HAP-1 (cell line): ENCODE measurements at regions not wholly inside any gene's neighbourhood (a gene's known extent, or its start where the extent isn't known, plus 50 kb on each side); places are given as distances from the start of the nearest gene placed in this dataset.

Experiments used
- DNase-seq, 2 experiments: peaks; one replicate each; pipeline ENCODE4 v3.0.0-alpha.2; 2016 to 2020; ENCODE audit warnings: low spot score in 2 of 2
- H3K27me3 ChIP-seq: fragments of 250-450 bp; sonication (Bioruptor Pico); 2 replicates; pipeline ENCODE4 v1.5.1; 2020; ENCODE audit warnings: low read depth, mild to moderate bottlenecking, moderate library complexity
- H3K36me3 ChIP-seq: fragments of 250-450 bp; sonication (Bioruptor Pico); replicated peaks from 2 replicates; pipeline ENCODE4 v1.5.1; 2020; ENCODE audit warnings: mild to moderate bottlenecking
- H3K4me1 ChIP-seq: fragments of 250-450 bp; sonication (Bioruptor Pico); 2 replicates; pipeline ENCODE4 v1.5.1; 2020; ENCODE audit warnings: mild to moderate bottlenecking
- H3K4me3 ChIP-seq: fragments of 250-450 bp; sonication (Bioruptor Pico); 2 replicates; pipeline ENCODE4 v1.5.1; 2020; ENCODE audit warnings: mild to moderate bottlenecking, moderate library complexity
- H3K9me3 ChIP-seq: fragments of 250-450 bp; sonication (Bioruptor Pico); 2 replicates; pipeline ENCODE4 v1.5.1; 2020; ENCODE audit warnings: mild to moderate bottlenecking, moderate library complexity
- in situ Hi-C: fragments of 300-500 bp; cut with MboI; formaldehyde crosslinking; loops from 3 replicates; pipeline ENCODE4 v1.14.3; 2020; ENCODE audit warnings: low sequenced_read_pairs, inconsistent platforms, mixed read lengths

GRCh38 chr12:29944269-29945000, 160.7 kb upstream of the TMTC1 start:
- in situ Hi-C loops, result no loop called here
- no peaks in the 10 kb centered on the region for H3K27me3 ChIP-seq
- peak; percentile 27 to 65 for DNase-seq
- 0 out of 2 replicates have a peak, but pooled peaks cover 5% of the 10 kb centered on the region for H3K9me3 ChIP-seq
- H3K4me1 ChIP-seq, result peaks cover 8% of the 10 kb centered on the region
- H3K4me3 ChIP-seq, result no peak overlapping the region
- no peaks in the 10 kb centered on the region for H3K36me3 ChIP-seq

- in situ Hi-C loops, result no loop called here
- no peaks in the 10 kb centered on the region for H3K27me3 ChIP-seq
- DNase-seq, result no peak
- H3K36me3 ChIP-seq, result no peaks in the 10 kb centered on the region
- H3K9me3 ChIP-seq, result 0 out of 2 replicates have a peak, but pooled peaks cover 5% of the 10 kb centered on the region
- H3K4me1 ChIP-seq, result peaks cover 8% of the 10 kb centered on the region
- no peak overlapping the region for H3K4me3 ChIP-seq
These were observed 159.9 kb upstream of the TMTC1 start for GRCh38 chr12:29943683-29944082.

- DNase-seq, result no peak
- Histone ChIP-seq H3K9me3 (0 out of 2 replicates have a peak, but pooled peaks cover 5% of the 10 kb centered on the region), H3K36me3 (no peaks in the 10 kb centered on the region), H3K4me3 (no peak overlapping the region), H3K4me1 (peaks cover 8% of the 10 kb centered on the region), H3K27me3 (no peaks in the 10 kb centered on the region)
- in situ Hi-C loops, result no loop called here
These were observed 157.1 kb upstream of the TMTC1 start for GRCh38 chr12:29940811-29941210.

DNA sequence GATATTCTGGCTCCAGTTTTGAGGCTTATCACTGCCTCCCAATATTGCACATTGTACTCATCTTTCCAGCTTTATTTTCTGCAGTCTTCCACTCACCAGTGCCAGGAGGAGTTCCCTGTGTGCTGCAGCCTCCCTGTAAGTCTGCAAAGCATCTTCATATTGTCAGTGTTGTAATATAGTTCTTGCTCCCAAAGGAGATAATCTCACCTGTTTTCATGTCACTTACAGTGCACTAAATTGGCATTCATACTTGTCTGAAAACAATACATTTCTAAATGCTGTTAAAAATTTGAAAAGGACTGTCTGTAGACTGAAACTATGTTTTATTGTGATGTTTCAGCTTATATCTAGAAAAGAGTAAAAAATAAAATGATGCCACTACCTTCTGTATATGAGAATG, 146.8 kb upstream of the TMTC1 start:
- Histone ChIP-seq H3K27me3 (no peaks in the 10 kb centered on the region), H3K36me3 (no peaks in the 10 kb centered on the region), H3K4me1 (peaks cover 26% of the 10 kb centered on the region), H3K9me3 (no peaks in the 10 kb centered on the region), H3K4me3 (no peak overlapping the region)
- in situ Hi-C loops, result no loop called here
- DNase-seq, result no peak

DNA sequence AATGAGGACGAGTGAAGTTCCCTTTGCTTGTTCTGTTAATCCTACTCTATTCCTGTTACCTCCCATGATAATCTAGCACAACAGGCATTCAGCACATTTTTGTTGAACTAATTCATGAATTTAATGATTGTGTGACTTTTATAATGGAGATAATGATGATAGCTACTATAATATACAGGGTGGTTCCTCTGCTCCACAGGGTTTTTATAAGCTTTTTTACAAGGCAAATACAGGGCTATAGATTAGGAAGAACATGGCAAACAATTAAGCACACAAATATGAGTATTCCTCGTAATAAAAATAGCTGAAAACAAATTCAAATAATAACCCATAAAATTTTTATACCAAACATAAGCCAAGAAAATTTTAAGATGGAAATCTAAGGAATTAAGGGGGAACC, 145.6 kb upstream of the TMTC1 start:
- Histone ChIP-seq H3K27me3 (no peaks in the 10 kb centered on the region), H3K9me3 (no peaks in the 10 kb centered on the region), H3K36me3 (no peaks in the 10 kb centered on the region), H3K4me3 (no peak overlapping the region), H3K4me1 (peaks cover 26% of the 10 kb centered on the region)
- in situ Hi-C loops, result no loop called here
- DNase-seq, result no peak

DNA sequence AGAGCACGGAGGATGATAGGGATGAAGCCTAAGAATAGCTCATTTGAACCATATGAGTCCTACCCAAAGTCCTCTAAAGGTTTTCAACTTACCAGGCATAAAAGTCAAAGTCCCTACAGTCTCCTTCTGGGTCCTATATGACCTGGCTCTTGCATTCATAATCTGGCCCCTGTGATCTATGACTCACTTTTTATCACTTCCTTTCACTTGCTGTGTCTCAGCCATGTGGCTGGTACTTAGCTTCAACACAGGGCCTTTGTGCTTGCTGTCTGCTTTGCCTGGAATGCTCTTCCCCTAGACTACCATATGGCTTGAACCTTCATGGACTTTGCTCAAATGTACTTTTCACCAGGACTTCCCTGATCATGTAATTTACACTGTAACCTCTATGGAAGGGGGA, 137.6 kb upstream of the TMTC1 start:
- no peaks in the 10 kb centered on the region for H3K36me3 ChIP-seq

GRCh38 chr12:29908157-29908556, 124.4 kb upstream of the TMTC1 start:
- no peaks in the 10 kb centered on the region for H3K4me1 ChIP-seq
- no peaks in the 10 kb centered on the region for H3K27me3 ChIP-seq
- H3K36me3 ChIP-seq, result no peaks in the 10 kb centered on the region
- in situ Hi-C loops, result no loop called here
- no peaks in the 10 kb centered on the region for H3K9me3 ChIP-seq
- no peak overlapping the region for H3K4me3 ChIP-seq
- no peak for DNase-seq

More for the DNA sequence above, 137.6 kb upstream of the TMTC1 start:
- H3K4me1 ChIP-seq, result no peaks in the 10 kb centered on the region
- no peak for DNase-seq
- H3K27me3 ChIP-seq, result no peaks in the 10 kb centered on the region
- in situ Hi-C loops, result no loop called here
- H3K9me3 ChIP-seq, result peaks cover 3% of the 10 kb centered on the region; the same call in 1 of the 2 replicates
- H3K4me3 ChIP-seq, result no peak overlapping the region

DNA sequence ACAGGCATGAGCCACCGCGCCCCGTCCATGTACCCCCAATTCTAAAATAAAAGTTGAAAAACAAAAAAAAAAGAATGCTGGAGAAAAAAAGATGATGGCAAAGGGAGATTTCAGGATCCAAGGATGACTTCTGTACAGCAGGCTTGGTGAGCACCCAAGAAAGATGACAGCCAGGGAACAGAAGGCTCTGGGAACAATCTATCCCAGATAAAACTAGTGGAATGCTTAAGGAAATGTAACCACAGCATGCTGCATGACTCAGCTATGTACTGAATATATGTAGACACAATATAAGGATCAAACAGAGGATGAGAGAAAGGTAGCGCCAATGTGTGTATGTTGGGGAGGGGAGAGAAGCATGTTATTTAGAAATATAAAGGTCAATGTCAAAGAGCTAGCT, 123.7 kb upstream of the TMTC1 start:
- no peaks in the 10 kb centered on the region for H3K9me3 ChIP-seq
- no peak for DNase-seq
- H3K27me3 ChIP-seq, result no peaks in the 10 kb centered on the region
- in situ Hi-C loops, result no loop called here
- no peak overlapping the region for H3K4me3 ChIP-seq
- no peaks in the 10 kb centered on the region for H3K4me1 ChIP-seq
- no peaks in the 10 kb centered on the region for H3K36me3 ChIP-seq

DNA sequence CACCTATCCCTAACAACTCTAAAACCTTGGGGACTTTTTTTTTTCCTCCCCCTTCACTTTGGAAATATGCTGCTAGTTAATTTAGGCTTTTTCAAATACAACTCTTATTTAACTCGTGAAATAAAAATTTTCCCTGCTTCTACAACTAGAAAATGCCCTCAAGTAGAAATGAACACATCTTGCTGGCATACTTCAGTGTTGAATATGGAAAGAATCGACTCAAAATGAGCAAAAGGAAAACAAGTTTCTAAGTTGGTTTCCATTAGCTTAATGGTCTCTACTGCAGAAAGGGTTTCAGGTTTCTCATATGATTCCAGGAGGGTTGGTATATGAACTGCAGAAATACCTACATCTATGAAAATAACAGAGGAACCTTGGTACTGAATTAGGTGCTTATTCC, 118.3 kb upstream of the TMTC1 start:
- in situ Hi-C loops, result no loop called here
- no peaks in the 10 kb centered on the region for H3K36me3 ChIP-seq
- H3K9me3 ChIP-seq, result no peaks in the 10 kb centered on the region
- no peak overlapping the region for H3K4me3 ChIP-seq
- no peak for DNase-seq
- peaks cover 3% of the 10 kb centered on the region for H3K4me1 ChIP-seq
- H3K27me3 ChIP-seq, result no peaks in the 10 kb centered on the region

DNA sequence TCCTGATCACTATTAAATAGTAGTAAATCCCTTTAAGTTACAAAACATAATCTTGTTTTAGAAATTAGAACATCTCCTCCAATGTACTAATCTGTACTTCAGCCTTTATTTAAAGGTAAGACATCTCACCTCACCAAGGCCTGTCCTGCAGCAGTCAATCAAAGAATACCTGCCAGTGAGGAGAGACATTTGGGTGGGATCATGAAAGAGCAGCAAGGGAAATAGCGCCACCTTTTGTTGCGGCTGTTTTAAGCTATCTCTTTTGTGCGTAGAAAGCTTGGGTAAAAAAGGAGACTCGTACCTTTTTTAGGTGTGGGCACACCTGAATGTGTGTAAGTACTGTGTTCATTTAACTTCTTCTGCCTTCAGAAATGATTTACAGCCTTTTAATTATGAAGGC, 117.8 kb upstream of the TMTC1 start:
- no peak overlapping the region for H3K4me3 ChIP-seq
- H3K36me3 ChIP-seq, result no peaks in the 10 kb centered on the region
- H3K9me3 ChIP-seq, result no peaks in the 10 kb centered on the region
- DNase-seq, result no peak
- peaks cover 3% of the 10 kb centered on the region for H3K4me1 ChIP-seq
- no peaks in the 10 kb centered on the region for H3K27me3 ChIP-seq
- in situ Hi-C loops, result no loop called here

DNA sequence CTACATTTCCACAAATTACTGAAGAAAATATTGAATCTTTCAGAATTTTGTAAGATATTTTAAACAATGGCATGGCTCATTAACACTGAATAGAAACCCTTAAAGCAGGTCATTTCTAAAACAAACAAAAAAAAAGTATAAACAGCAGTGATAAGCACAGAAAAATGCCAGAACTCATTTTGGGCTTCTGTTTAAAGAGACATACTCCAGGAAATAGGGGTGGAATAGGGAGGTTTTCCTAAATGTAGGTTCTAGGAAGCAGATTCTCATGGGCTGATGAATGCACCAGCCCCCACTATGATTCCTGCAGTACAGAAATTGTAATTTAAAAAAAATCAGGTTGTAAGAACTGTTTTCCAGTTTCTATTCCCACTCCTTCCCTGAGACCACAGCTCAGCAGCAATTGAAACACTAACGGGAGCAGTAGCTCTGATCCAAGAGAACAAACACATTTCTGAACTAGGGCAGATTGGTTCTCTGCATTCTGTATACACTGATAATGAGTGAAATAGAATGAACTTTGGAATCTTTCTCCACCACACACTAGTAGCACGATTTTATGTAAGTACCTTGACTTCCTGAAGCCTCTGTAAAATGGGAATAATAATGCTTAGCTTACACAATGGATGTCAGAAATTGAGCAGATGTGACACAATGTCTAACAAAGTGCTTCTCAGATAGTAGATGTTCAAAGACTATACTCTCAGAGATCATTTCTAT, 115.6 kb upstream of the TMTC1 start:
- H3K4me3 ChIP-seq, result no peak overlapping the region
- H3K36me3 ChIP-seq, result no peaks in the 10 kb centered on the region
- peaks cover 3% of the 10 kb centered on the region for H3K4me1 ChIP-seq
- H3K9me3 ChIP-seq, result no peaks in the 10 kb centered on the region
- H3K27me3 ChIP-seq, result no peaks in the 10 kb centered on the region
- in situ Hi-C loops, result no loop called here
- no peak for DNase-seq

DNA sequence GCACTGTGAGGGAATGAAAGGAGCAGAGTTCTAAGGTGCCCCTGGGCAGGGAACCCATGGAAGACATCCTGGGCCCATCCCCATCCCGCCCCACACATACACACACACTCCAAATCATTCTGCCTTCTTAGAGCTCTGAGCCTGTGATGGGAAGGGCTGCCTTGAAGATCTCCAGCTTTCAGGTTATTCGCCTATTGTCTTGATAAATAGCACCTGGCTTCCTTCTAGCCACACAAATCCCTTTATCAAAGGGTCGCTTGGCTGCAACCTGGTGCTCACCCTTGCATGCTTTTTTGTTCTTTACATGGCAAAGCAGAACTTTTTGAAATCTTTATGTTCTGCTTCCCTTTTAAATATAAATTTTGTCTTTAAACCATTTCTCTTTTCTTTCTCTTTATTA, 112.2 kb upstream of the TMTC1 start:
- no peak overlapping the region for H3K4me3 ChIP-seq
- in situ Hi-C loops, result no loop called here
- H3K4me1 ChIP-seq, result peaks cover 3% of the 10 kb centered on the region

DNA sequence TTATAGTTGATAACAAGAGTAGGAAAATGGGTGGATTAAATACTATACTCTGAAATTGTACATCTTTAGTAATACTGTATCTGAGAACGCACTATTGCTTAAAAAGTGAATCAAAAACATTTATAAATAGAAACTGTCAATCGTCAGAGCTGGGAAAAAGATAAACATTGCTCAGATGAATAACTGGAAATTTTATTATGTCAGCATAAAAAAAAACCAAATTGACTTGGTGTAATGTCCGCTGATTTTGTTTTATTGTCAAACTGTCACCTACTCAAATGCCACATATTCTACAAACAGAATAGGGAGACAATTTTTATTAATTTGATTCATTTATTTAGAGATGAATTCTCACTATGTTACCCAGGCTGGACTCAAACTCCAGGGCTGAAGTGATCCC, 109.3 kb upstream of the TMTC1 start:
- no peaks in the 10 kb centered on the region for H3K36me3 ChIP-seq
- H3K4me3 ChIP-seq, result no peak overlapping the region
- peaks cover under 1% of the 10 kb centered on the region for H3K4me1 ChIP-seq
- in situ Hi-C loops, result no loop called here
- H3K27me3 ChIP-seq, result no peaks in the 10 kb centered on the region
- H3K9me3 ChIP-seq, result peaks cover 2% of the 10 kb centered on the region; the same call in 1 of the 2 replicates
- DNase-seq, result no peak

More for the DNA sequence above, 112.2 kb upstream of the TMTC1 start:
- H3K36me3 ChIP-seq, result no peaks in the 10 kb centered on the region
- DNase-seq, result no peak
- no peaks in the 10 kb centered on the region for H3K9me3 ChIP-seq
- H3K27me3 ChIP-seq, result no peaks in the 10 kb centered on the region

DNA sequence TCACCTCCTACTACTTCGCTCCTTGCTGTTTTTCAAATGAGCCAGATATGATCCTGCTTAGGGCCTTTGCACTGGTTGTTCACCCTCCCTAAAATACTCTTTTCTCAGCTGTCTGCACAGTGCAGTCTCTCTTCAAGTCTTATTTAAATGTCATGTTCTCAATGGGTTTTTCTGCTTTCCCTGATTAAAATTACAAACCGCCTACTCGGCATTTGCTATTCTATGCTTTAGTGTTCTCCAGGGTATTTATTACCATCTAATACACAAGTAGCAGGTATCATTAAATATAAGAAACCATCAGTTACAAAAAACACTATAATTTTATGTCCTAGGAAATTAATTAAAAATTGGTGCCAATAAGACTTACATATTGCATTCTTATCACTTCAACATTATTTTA, 108.0 kb upstream of the TMTC1 start:
- in situ Hi-C loops, result no loop called here
- H3K4me3 ChIP-seq, result no peak overlapping the region
- H3K27me3 ChIP-seq, result no peaks in the 10 kb centered on the region
- no peak for DNase-seq
- H3K36me3 ChIP-seq, result no peaks in the 10 kb centered on the region
- H3K9me3 ChIP-seq, result peaks cover 2% of the 10 kb centered on the region; the same call in 1 of the 2 replicates
- no peaks in the 10 kb centered on the region for H3K4me1 ChIP-seq
